WTC11 (cell line): ENCODE measurements at regions not wholly inside any gene's neighbourhood (a gene's known extent, or its start where the extent isn't known, plus 50 kb on each side); places are given as distances from the start of the nearest gene placed in this dataset.

Experiments
- ESRRA ChIP-seq: sonication (generic); formaldehyde crosslinking; IDR thresholded peaks from 2 replicates; pipeline ENCODE4 v1.8.1; 2022; ENCODE audit warnings: mild to moderate bottlenecking, missing genetic modification reagents, borderline replicate concordance
- FOXP1 ChIP-seq: sonication (generic); formaldehyde crosslinking; IDR thresholded peaks from 2 replicates; pipeline ENCODE4 v1.8.0; 2022; ENCODE audit warnings: missing genetic modification reagents, mild to moderate bottlenecking, moderate library complexity, borderline replicate concordance
- IRF2 ChIP-seq: sonication (generic); formaldehyde crosslinking; IDR thresholded peaks from 2 replicates; pipeline ENCODE4 v1.8.0; 2022; ENCODE audit warnings: low read depth, missing genetic modification reagents, borderline replicate concordance
- NR2C2 ChIP-seq: sonication (generic); formaldehyde crosslinking; IDR thresholded peaks from 2 replicates; pipeline ENCODE4 v1.8.0; 2022; ENCODE audit warnings: mild to moderate bottlenecking, missing genetic modification reagents
- TCF7 ChIP-seq: sonication (generic); formaldehyde crosslinking; IDR thresholded peaks from 2 replicates; pipeline ENCODE4 v1.8.0; 2022; ENCODE audit warnings: mild to moderate bottlenecking, low read depth, missing genetic modification reagents, moderate library complexity
- ZBTB21 ChIP-seq: sonication (generic); formaldehyde crosslinking; IDR thresholded peaks from 2 replicates; pipeline ENCODE4 v1.8.1; 2023; ENCODE audit warnings: mild to moderate bottlenecking, missing genetic modification reagents, borderline replicate concordance
- TF ChIP-seq, protein P1 (sequence below): fragments of 200-600 bp; IDR thresholded peaks from 2 replicates; pipeline ENCODE4 v1.8.0; 2022; ENCODE audit warnings: antibody characterized with exemption
- TF ChIP-seq, protein P2 (sequence below): sonication (generic); formaldehyde crosslinking; IDR thresholded peaks from 2 replicates; pipeline ENCODE4 v1.8.1; 2023; ENCODE audit warnings: mild to moderate bottlenecking, moderate library complexity, missing genetic modification reagents
- TF ChIP-seq, protein P3 (sequence below): sonication (generic); formaldehyde crosslinking; IDR thresholded peaks from 2 replicates; pipeline ENCODE4 v1.8.1; 2023; ENCODE audit warnings: mild to moderate bottlenecking, missing genetic modification reagents
- TF ChIP-seq, protein P4 (sequence below): sonication (generic); formaldehyde crosslinking; IDR thresholded peaks from 2 replicates; pipeline ENCODE4 v1.8.1; 2023; ENCODE audit warnings: mild to moderate bottlenecking, missing genetic modification reagents, moderate library complexity
- TF ChIP-seq, protein P5 (sequence below): sonication (generic); formaldehyde crosslinking; IDR thresholded peaks from 2 replicates; pipeline ENCODE4 v1.8.0; 2022; ENCODE audit warnings: mild to moderate bottlenecking, missing genetic modification reagents
- TF ChIP-seq, protein P6 (sequence below): sonication (generic); formaldehyde crosslinking; IDR thresholded peaks from 2 replicates; pipeline ENCODE4 v1.8.1; 2023; ENCODE audit warnings: mild to moderate bottlenecking, missing genetic modification reagents

DNA sequence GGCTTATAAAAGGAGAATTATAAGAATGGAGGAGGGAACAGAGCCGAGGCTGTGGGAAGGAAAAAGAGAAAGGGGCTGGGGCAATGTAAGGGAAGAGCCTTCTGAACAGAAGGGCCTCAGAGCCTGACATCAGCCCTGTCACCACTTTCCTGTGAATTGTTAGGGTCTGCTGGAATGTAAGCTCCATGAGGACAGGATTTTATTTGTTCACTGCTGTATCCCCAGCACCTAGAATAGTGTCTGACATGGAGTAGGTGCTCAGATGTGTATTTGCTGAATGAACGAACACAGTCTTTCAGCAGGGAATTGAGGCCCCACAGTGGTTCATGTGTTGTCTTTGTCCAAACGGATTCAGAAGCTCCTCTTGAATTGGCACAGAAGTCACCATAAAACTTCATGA lies 251.5 kb downstream of the OPA1 start:
- TF ChIP-seq, protein P1, sequence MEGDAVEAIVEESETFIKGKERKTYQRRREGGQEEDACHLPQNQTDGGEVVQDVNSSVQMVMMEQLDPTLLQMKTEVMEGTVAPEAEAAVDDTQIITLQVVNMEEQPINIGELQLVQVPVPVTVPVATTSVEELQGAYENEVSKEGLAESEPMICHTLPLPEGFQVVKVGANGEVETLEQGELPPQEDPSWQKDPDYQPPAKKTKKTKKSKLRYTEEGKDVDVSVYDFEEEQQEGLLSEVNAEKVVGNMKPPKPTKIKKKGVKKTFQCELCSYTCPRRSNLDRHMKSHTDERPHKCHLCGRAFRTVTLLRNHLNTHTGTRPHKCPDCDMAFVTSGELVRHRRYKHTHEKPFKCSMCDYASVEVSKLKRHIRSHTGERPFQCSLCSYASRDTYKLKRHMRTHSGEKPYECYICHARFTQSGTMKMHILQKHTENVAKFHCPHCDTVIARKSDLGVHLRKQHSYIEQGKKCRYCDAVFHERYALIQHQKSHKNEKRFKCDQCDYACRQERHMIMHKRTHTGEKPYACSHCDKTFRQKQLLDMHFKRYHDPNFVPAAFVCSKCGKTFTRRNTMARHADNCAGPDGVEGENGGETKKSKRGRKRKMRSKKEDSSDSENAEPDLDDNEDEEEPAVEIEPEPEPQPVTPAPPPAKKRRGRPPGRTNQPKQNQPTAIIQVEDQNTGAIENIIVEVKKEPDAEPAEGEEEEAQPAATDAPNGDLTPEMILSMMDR = no peak
- no peak for TF ChIP-seq NR2C2 (CRISPR knock-in tag)
- TF ChIP-seq, protein P2, sequence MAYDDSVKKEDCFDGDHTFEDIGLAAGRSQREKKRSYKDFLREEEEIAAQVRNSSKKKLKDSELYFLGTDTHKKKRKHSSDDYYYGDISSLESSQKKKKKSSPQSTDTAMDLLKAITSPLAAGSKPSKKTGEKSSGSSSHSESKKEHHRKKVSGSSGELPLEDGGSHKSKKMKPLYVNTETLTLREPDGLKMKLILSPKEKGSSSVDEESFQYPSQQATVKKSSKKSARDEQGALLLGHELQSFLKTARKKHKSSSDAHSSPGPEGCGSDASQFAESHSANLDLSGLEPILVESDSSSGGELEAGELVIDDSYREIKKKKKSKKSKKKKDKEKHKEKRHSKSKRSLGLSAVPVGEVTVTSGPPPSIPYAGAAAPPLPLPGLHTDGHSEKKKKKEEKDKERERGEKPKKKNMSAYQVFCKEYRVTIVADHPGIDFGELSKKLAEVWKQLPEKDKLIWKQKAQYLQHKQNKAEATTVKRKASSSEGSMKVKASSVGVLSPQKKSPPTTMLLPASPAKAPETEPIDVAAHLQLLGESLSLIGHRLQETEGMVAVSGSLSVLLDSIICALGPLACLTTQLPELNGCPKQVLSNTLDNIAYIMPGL (CRISPR knock-in tag) = no peak
- TF ChIP-seq, protein P3, sequence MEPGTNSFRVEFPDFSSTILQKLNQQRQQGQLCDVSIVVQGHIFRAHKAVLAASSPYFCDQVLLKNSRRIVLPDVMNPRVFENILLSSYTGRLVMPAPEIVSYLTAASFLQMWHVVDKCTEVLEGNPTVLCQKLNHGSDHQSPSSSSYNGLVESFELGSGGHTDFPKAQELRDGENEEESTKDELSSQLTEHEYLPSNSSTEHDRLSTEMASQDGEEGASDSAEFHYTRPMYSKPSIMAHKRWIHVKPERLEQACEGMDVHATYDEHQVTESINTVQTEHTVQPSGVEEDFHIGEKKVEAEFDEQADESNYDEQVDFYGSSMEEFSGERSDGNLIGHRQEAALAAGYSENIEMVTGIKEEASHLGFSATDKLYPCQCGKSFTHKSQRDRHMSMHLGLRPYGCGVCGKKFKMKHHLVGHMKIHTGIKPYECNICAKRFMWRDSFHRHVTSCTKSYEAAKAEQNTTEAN = no peak
- no peak for TF ChIP-seq ESRRA (CRISPR knock-in tag)
- TF ChIP-seq, protein P4, sequence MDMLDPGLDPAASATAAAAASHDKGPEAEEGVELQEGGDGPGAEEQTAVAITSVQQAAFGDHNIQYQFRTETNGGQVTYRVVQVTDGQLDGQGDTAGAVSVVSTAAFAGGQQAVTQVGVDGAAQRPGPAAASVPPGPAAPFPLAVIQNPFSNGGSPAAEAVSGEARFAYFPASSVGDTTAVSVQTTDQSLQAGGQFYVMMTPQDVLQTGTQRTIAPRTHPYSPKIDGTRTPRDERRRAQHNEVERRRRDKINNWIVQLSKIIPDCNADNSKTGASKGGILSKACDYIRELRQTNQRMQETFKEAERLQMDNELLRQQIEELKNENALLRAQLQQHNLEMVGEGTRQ (CRISPR knock-in tag) = no peak
- TF ChIP-seq, protein P5, sequence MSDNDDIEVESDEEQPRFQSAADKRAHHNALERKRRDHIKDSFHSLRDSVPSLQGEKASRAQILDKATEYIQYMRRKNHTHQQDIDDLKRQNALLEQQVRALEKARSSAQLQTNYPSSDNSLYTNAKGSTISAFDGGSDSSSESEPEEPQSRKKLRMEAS (CRISPR knock-in tag) = no peak
- no peak for TF ChIP-seq IRF2
- TF ChIP-seq, protein P6, sequence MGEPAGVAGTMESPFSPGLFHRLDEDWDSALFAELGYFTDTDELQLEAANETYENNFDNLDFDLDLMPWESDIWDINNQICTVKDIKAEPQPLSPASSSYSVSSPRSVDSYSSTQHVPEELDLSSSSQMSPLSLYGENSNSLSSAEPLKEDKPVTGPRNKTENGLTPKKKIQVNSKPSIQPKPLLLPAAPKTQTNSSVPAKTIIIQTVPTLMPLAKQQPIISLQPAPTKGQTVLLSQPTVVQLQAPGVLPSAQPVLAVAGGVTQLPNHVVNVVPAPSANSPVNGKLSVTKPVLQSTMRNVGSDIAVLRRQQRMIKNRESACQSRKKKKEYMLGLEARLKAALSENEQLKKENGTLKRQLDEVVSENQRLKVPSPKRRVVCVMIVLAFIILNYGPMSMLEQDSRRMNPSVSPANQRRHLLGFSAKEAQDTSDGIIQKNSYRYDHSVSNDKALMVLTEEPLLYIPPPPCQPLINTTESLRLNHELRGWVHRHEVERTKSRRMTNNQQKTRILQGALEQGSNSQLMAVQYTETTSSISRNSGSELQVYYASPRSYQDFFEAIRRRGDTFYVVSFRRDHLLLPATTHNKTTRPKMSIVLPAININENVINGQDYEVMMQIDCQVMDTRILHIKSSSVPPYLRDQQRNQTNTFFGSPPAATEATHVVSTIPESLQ (CRISPR knock-in tag) = no peak
- no peak for TF ChIP-seq TCF7
- TF ChIP-seq FOXP1 (CRISPR knock-in tag) = no peak
- TF ChIP-seq ZBTB21 = no peak
